GM10266 (cell line): ENCODE measurements at regions not wholly inside any gene's neighbourhood (a gene's known extent, or its start where the extent isn't known, plus 50 kb on each side); places are given as distances from the start of the nearest gene placed in this dataset.

Source experiments
- DNase-seq: peaks from one replicate; pipeline ENCODE4 v3.0.0; 2012; ENCODE audit errors: extremely low spot score
- CTCF ChIP-seq: IDR thresholded peaks from 2 replicates; pipeline ENCODE4 v1.5.1; 2012; ENCODE audit warnings: mild to moderate bottlenecking, low read depth; ENCODE audit not compliant: control insufficient read depth, insufficient read depth; ENCODE audit errors: missing control alignments

GRCh38 chr14:86168371-86168770, 638.4 kb downstream of the FLRT2 start:
- TF ChIP-seq CTCF = no peak
- DNase-seq = no peak

GRCh38 chr14:86166541-86166940, 636.6 kb downstream of the FLRT2 start:
- TF ChIP-seq CTCF = no peak

GRCh38 chr14:86153480-86153879, 623.5 kb downstream of the FLRT2 start:
- DNase-seq = no peak
- no peak for TF ChIP-seq CTCF

More at GRCh38 chr14:86166541-86166940, 636.6 kb downstream of the FLRT2 start:
- DNase-seq = no peak

- no peak for TF ChIP-seq CTCF
- DNase-seq = no peak
These were observed 613.3 kb downstream of the FLRT2 start for GRCh38 chr14:86143248-86143647.

- no peak for TF ChIP-seq CTCF
- no peak for DNase-seq
These were observed 612.0 kb downstream of the FLRT2 start for GRCh38 chr14:86141966-86142365.

GRCh38 chr14:86129426-86129825, 599.5 kb downstream of the FLRT2 start:
- DNase-seq = no peak
- no peak for TF ChIP-seq CTCF

- DNase-seq = no peak
- no peak for TF ChIP-seq CTCF
These were observed 594.4 kb downstream of the FLRT2 start for GRCh38 chr14:86124328-86124727.
